Neural crest cell (in vitro differentiated cells): ENCODE measurements at regions not wholly inside any gene's neighbourhood (a gene's known extent, or its start where the extent isn't known, plus 50 kb on each side); places are given as distances from the start of the nearest gene placed in this dataset.

Experiments
- DNase-seq: peaks from one replicate; pipeline ENCODE4 v3.0.0; 2021; ENCODE audit warnings: low read depth, mixed read lengths, low spot score
- H3K27ac Mint-ChIP-seq: one replicate; pipeline ENCODE4 v1.8.0; 2021; ENCODE audit warnings: mild to moderate bottlenecking, mixed read lengths; ENCODE audit not compliant: unreplicated experiment
- H3K27me3 Mint-ChIP-seq: 2 replicates; pipeline ENCODE4 v1.8.0; 2021; ENCODE audit warnings: low read depth, mild to moderate bottlenecking, mixed read lengths
- H3K36me3 Mint-ChIP-seq: 2 replicates; pipeline ENCODE4 v1.8.0; 2021; ENCODE audit warnings: low read depth, mild to moderate bottlenecking, mixed read lengths
- H3K4me1 Mint-ChIP-seq: 2 replicates; pipeline ENCODE4 v1.8.0; 2021; ENCODE audit warnings: mixed read lengths
- H3K4me3 Mint-ChIP-seq: one replicate; pipeline ENCODE4 v1.8.0; 2021; ENCODE audit warnings: mild to moderate bottlenecking, mixed read lengths
- H3K9me3 Mint-ChIP-seq: 2 replicates; pipeline ENCODE4 v1.8.0; 2021; ENCODE audit warnings: mixed read lengths
- TF ChIP-seq, protein P1 (sequence below): fragments of 200-600 bp; sonication (generic); conservative IDR thresholded peaks from 2 replicates; pipeline ENCODE4 v1.5.0; 2021; ENCODE audit warnings: antibody characterized with exemption, mild to moderate bottlenecking

DNA sequence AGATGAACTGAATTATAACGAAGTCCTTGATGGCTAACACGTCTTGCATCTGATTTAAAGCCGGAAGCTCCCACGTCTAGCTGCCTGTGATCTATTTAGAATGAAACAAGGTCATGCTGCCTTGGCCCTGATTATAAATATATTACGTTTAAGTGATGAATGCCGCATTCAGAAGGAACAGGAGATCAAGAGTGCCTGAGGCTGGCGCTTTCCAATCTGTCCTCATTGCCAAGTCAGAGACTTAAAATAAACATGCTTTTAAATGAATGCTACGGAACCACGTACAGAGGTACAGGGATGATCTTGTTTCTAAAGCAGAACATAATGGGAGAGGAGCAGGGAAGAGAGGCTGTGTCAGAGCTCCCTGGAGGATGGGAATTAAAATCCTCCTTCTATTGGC is 292.8 kb downstream of the TLE1 start:
- Mint-ChIP-seq H3K9me3 (no peaks in the 10 kb centered on the region), H3K4me1 (peaks cover 40% of the 10 kb centered on the region), H3K4me3 (peak overlapping the region; percentile 50), H3K36me3 (peaks cover under 1% of the 10 kb centered on the region), H3K27ac (peak overlapping the region; percentile 38), H3K27me3 (no peaks in the 10 kb centered on the region)
- DNase-seq, result no peak
- TF ChIP-seq, protein P1, sequence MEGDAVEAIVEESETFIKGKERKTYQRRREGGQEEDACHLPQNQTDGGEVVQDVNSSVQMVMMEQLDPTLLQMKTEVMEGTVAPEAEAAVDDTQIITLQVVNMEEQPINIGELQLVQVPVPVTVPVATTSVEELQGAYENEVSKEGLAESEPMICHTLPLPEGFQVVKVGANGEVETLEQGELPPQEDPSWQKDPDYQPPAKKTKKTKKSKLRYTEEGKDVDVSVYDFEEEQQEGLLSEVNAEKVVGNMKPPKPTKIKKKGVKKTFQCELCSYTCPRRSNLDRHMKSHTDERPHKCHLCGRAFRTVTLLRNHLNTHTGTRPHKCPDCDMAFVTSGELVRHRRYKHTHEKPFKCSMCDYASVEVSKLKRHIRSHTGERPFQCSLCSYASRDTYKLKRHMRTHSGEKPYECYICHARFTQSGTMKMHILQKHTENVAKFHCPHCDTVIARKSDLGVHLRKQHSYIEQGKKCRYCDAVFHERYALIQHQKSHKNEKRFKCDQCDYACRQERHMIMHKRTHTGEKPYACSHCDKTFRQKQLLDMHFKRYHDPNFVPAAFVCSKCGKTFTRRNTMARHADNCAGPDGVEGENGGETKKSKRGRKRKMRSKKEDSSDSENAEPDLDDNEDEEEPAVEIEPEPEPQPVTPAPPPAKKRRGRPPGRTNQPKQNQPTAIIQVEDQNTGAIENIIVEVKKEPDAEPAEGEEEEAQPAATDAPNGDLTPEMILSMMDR, result no peak

- Mint-ChIP-seq H3K27ac (no peak overlapping the region), H3K4me1 (peaks cover 42% of the 10 kb centered on the region), H3K36me3 (no peaks in the 10 kb centered on the region), H3K4me3 (peak overlapping the region; percentile 9), H3K9me3 (no peaks in the 10 kb centered on the region), H3K27me3 (no peaks in the 10 kb centered on the region)
- TF ChIP-seq, protein P1, result no peak
- no peak for DNase-seq
These were observed 293.7 kb downstream of the TLE1 start for GRCh38 chr9:81395676-81396054.

DNA sequence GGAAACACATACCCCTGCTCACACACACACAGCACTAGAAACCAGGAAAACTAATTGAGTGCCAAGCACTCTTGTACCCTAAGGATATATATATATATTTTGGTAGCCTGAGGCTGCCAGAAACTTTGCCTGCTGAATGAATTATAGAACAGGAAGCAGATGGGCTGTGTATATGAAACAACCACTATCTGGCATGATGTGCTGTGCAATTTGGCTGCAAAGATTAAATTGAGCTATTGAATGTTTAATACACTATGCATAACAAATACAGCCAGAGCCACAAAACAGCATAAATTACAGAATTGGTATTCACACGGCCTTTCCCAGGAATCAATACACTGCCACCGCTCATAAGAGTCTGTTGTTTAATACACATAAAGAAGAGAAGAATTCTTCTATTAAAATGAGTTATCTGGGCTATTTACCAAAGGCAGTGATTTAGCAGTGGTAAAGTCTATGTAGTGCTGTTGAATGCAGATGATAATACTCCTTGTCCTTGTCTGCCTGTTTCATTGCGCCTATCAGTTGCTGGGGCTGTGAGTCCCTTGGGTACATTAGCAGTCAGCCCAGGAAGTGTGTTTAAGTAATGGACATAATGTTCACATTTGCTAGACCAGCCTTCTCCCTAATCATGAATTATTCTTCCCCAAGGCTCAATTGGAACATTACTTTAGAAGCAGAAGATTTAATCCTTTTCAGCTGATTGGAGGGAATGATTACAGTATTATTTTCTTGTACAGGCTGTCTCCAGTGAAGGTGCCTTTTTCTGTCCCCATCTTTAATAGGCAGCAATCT is 294.3 kb downstream of the TLE1 start:
- TF ChIP-seq, protein P1, result no peak
- H3K4me3 Mint-ChIP-seq, result peak overlapping the region; percentile 15
- DNase-seq, result no peak
- no peaks in the 10 kb centered on the region for H3K36me3 Mint-ChIP-seq
- H3K9me3 Mint-ChIP-seq, result no peaks in the 10 kb centered on the region
- no peaks in the 10 kb centered on the region for H3K27me3 Mint-ChIP-seq
- H3K4me1 Mint-ChIP-seq, result peaks cover 48% of the 10 kb centered on the region
- no peak overlapping the region for H3K27ac Mint-ChIP-seq

- H3K27ac Mint-ChIP-seq, result no peak overlapping the region
- no peaks in the 10 kb centered on the region for H3K9me3 Mint-ChIP-seq
- TF ChIP-seq, protein P1, result no peak
- H3K36me3 Mint-ChIP-seq, result no peaks in the 10 kb centered on the region
- H3K4me3 Mint-ChIP-seq, result no peak overlapping the region
- no peak for DNase-seq
- peaks cover 56% of the 10 kb centered on the region for H3K4me1 Mint-ChIP-seq
- H3K27me3 Mint-ChIP-seq, result no peaks in the 10 kb centered on the region
These were observed 295.1 kb downstream of the TLE1 start for GRCh38 chr9:81393985-81394811.

- TF ChIP-seq, protein P1, result no peak
- no peaks in the 10 kb centered on the region for H3K27me3 Mint-ChIP-seq
These were observed 297.9 kb downstream of the TLE1 start for GRCh38 chr9:81391457-81391825.

More at GRCh38 chr9:81391457-81391825, 297.9 kb downstream of the TLE1 start:
- no peak overlapping the region for H3K27ac Mint-ChIP-seq
- peaks cover 42% of the 10 kb centered on the region for H3K4me1 Mint-ChIP-seq
- H3K4me3 Mint-ChIP-seq, result no peak overlapping the region
- no peaks in the 10 kb centered on the region for H3K36me3 Mint-ChIP-seq
- DNase-seq, result no peak
- H3K9me3 Mint-ChIP-seq, result no peaks in the 10 kb centered on the region
